ENCODE measurements at regions not wholly inside any gene's neighbourhood (a gene's known extent, or its start where the extent isn't known, plus 50 kb on each side); places are given as distances from the start of the nearest gene placed in this dataset.
"Not testable (repeated sequence)": the region's sequence is repeated elsewhere in the genome, so short reads cannot be mapped to it uniquely, and the experiment has no call there.

GRCh38 chr14:25685004-25685403 is 635.1 kb upstream of the STXBP6 start:
- FAIRE-seq, result no peak
- no peak for TF ChIP-seq EZH2 (IDR thresholded peaks at IDR 0.05; ENCODE audit: insufficient read depth, low read length)
- no peak for TF ChIP-seq CTCF (IDR thresholded peaks at IDR 0.05; ENCODE audit: insufficient read depth, low read depth, low read length)

GRCh38 chr14:25680934-25681333 is 631.0 kb upstream of the STXBP6 start:
- H3K9me3 Mint-ChIP-seq (ENCODE audit: unreplicated experiment), result peaks cover 4% of the 10 kb centered on the region
- no peaks in the 10 kb centered on the region for H3K36me3 Mint-ChIP-seq (ENCODE audit: low read depth, unreplicated experiment)
- peaks cover 3% of the 10 kb centered on the region for H3K27me3 Mint-ChIP-seq (ENCODE audit: low read depth, unreplicated experiment)
- no peak for TF ChIP-seq EZH2 (IDR thresholded peaks at IDR 0.05; ENCODE audit: insufficient read depth, low read length)
- TF ChIP-seq CTCF (IDR thresholded peaks at IDR 0.05; ENCODE audit: insufficient read depth, low read depth, low read length), result no peak
- H3K4me3 ChIP-seq (ENCODE audit: insufficient read depth, low read depth, low read length), result no peak overlapping the region
- no peaks in the 10 kb centered on the region for H4K20me1 ChIP-seq (ENCODE audit: insufficient read depth, low read length)
- H3K9me3 ChIP-seq (ENCODE audit: insufficient read depth, low read depth, low read length), result no peaks in the 10 kb centered on the region
- FAIRE-seq, result no peak
- no peak overlapping the region for H2AFZ ChIP-seq (ENCODE audit: low read depth, low read length)
- DNase-seq (ENCODE audit: low read depth), result no peak
- H3K27ac Mint-ChIP-seq (ENCODE audit: unreplicated experiment), result no peak overlapping the region
- H3K27ac ChIP-seq (ENCODE audit: low read depth, low read length), result no peak overlapping the region
- H3K4me1 ChIP-seq (ENCODE audit: insufficient read depth, low read length), result no peaks in the 10 kb centered on the region
- H3K27me3 ChIP-seq (ENCODE audit: insufficient read depth, low read length), result no peaks in the 10 kb centered on the region
- H3K9ac ChIP-seq (ENCODE audit: low read length), result no peak overlapping the region
- no peak overlapping the region for H3K4me2 ChIP-seq (ENCODE audit: low read length)
- H3K36me3 ChIP-seq (ENCODE audit: insufficient read depth, low read length), result no peaks in the 10 kb centered on the region
- H3K4me3 Mint-ChIP-seq (ENCODE audit: unreplicated experiment), result no peak overlapping the region
- H3K79me2 ChIP-seq (ENCODE audit: insufficient read depth, low read length), result no peaks in the 10 kb centered on the region
- no peaks in the 10 kb centered on the region for H3K4me1 Mint-ChIP-seq (ENCODE audit: low read depth, unreplicated experiment)

More at GRCh38 chr14:25685004-25685403, 635.1 kb upstream of the STXBP6 start:
- Mint-ChIP-seq H3K27ac (ENCODE audit: unreplicated experiment) (no peak overlapping the region), H3K9me3 (ENCODE audit: unreplicated experiment) (peaks cover 2% of the 10 kb centered on the region), H3K4me1 (ENCODE audit: low read depth, unreplicated experiment) (no peaks in the 10 kb centered on the region), H3K36me3 (ENCODE audit: low read depth, unreplicated experiment) (no peaks in the 10 kb centered on the region), H3K4me3 (ENCODE audit: unreplicated experiment) (no peak overlapping the region), H3K27me3 (ENCODE audit: low read depth, unreplicated experiment) (peaks cover 3% of the 10 kb centered on the region)
- Histone ChIP-seq H3K4me1 (ENCODE audit: insufficient read depth, low read length) (no peaks in the 10 kb centered on the region), H3K79me2 (ENCODE audit: insufficient read depth, low read length) (no peaks in the 10 kb centered on the region), H3K4me3 (ENCODE audit: insufficient read depth, low read depth, low read length) (no peak overlapping the region), H3K4me2 (ENCODE audit: low read length) (no peak overlapping the region), H2AFZ (ENCODE audit: low read depth, low read length) (no peak overlapping the region), H3K27me3 (ENCODE audit: insufficient read depth, low read length) (no peaks in the 10 kb centered on the region), H3K9me3 (ENCODE audit: insufficient read depth, low read depth, low read length) (no peaks in the 10 kb centered on the region), H3K9ac (ENCODE audit: low read length) (no peak overlapping the region), H4K20me1 (ENCODE audit: insufficient read depth, low read length) (no peaks in the 10 kb centered on the region), H3K27ac (ENCODE audit: low read depth, low read length) (no peak overlapping the region), H3K36me3 (ENCODE audit: insufficient read depth, low read length) (no peaks in the 10 kb centered on the region)
- no peak for DNase-seq (ENCODE audit: low read depth)

- H3K4me1 Mint-ChIP-seq (ENCODE audit: low read depth, unreplicated experiment); H3K4me3 Mint-ChIP-seq (ENCODE audit: unreplicated experiment); H3K4me2 ChIP-seq (ENCODE audit: low read length); H3K9me3 Mint-ChIP-seq (ENCODE audit: unreplicated experiment); H3K4me3 ChIP-seq (ENCODE audit: insufficient read depth, low read depth, low read length); H3K36me3 ChIP-seq (ENCODE audit: insufficient read depth, low read length); H3K27ac Mint-ChIP-seq (ENCODE audit: unreplicated experiment); H3K9ac ChIP-seq (ENCODE audit: low read length); H3K4me1 ChIP-seq (ENCODE audit: insufficient read depth, low read length); FAIRE-seq; H3K27ac ChIP-seq (ENCODE audit: low read depth, low read length); H3K36me3 Mint-ChIP-seq (ENCODE audit: low read depth, unreplicated experiment); H3K27me3 ChIP-seq (ENCODE audit: insufficient read depth, low read length); H2AFZ ChIP-seq (ENCODE audit: low read depth, low read length); H4K20me1 ChIP-seq (ENCODE audit: insufficient read depth, low read length); H3K9me3 ChIP-seq (ENCODE audit: insufficient read depth, low read depth, low read length); H3K27me3 Mint-ChIP-seq (ENCODE audit: low read depth, unreplicated experiment); H3K79me2 ChIP-seq (ENCODE audit: insufficient read depth, low read length); DNase-seq (ENCODE audit: low read depth): not testable (repeated sequence)
Measured at GRCh38 chr14:25680511-25680910, 630.6 kb upstream of the STXBP6 start.

All from astrocyte (in vitro differentiated cells and primary cell).